ACHN (cell line): ENCODE measurements at regions not wholly inside any gene's neighbourhood (a gene's known extent, or its start where the extent isn't known, plus 50 kb on each side); places are given as distances from the start of the nearest gene placed in this dataset.

ENCODE experiments used
- DNase-seq: peaks from one replicate; pipeline ENCODE4 v3.0.0-alpha.2; 2015
- in situ Hi-C: cut with HindIII; loops from 2 replicates; pipeline ENCODE4 v1.10.0; 2017; ENCODE audit warnings: low sequenced_read_pairs, low pct_ligation_motif_present, low pct_unique_long_range_greater_than_20kb

DNA sequence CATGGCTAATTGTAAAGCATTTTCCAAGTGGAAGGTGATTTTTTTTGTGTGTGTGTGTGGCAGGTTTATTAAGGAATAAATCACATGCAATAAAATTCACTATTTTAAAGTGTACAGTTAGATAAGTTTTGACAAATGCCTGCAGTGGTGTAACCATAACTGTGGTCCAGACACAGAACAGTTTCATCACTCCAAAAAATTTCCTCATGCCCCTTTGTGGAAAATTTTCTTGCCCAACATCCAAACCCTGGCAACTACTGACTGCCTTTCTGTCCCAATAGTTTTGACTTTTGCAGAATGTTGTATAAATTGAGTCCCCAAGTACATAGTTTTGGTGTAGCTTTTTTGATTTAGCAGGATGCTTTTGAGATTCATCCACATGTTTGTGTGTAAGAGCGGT, 135.1 kb upstream of the KLHL25 start:
- in situ Hi-C loops, result no loop called here
- no peak for DNase-seq

DNA sequence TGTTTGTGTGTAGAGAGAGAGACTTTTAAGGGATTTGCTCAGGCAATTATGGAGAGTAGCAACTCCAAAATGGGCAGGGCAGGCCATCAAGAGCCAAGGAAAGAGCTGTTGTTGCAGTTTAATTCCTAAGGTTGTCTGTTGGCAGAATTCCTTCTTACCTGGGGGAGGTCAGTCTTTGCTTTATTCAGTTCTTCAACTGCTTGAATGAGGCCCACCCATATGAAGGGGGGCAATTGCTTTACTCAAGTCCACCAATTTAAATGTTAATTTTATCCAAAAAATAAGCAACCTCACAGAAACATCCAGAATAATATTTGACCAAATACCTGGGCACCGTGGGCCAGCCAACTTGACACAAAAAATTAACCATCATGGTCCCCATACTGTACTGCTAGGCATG, 137.7 kb upstream of the KLHL25 start:
- DNase-seq, result no peak
- in situ Hi-C loops, result no loop called here

DNA sequence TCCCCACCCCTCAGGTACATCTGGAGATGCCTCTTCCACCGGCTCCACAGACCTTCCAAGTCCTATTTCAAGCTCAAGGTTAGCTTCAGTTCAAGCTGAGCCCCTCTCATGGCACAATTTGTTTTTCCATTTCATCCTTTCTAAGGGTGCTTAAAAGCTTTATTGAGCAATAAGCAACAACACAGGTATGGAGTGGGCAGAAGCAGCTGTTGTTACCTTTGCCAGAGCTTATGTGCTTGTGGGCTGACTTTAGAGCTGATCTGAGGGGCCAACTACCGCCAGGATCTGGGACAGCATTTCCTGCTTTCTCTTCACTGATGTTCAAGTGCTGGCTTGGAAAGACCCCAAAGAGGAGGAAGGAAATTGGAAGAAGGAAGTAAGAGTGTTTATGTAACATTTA, 140.0 kb upstream of the KLHL25 start:
- no peak for DNase-seq
- in situ Hi-C loops, result no loop called here

DNA sequence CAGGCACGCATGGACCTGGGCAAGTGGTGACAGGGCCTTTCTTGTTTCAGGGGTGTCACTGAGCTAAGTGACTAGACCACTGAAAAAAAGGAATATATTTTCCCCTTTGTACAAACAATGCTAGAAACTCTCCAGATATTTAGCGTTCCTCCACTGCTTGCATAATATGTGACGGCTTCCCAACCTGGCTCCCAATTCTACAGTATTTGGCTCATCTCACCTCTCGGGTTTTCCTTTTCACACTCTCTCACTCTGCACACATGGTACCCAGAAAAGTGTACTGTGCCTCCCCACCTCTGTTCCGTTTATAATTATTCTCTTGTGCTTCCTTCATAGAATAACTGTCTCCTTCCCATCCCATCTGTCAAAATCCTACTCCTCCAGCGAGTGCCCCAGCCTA, 140.5 kb upstream of the KLHL25 start:
- DNase-seq, result no peak
- in situ Hi-C loops, result no loop called here

DNA sequence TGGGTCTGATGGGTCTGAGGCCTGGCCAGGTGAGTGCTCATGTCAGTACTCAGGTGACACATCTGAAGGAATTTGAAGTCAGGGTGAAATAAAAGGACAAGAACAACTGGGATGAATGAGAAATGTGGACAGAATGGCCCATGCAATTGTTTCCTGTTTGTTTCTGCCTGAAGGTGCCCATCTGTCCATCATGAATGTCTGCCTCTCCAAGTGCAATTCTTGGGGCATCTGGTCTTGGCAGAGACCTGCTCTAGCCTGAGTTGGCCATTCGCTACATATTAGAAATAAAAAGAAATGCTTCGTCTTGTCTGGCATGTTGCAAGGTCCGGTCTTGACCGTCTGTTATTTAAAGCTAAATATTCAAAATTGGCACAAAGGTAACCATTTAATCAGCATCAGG, 142.0 kb upstream of the AGBL1 start:
- DNase-seq, result no peak
- in situ Hi-C loops, result no loop called here

DNA sequence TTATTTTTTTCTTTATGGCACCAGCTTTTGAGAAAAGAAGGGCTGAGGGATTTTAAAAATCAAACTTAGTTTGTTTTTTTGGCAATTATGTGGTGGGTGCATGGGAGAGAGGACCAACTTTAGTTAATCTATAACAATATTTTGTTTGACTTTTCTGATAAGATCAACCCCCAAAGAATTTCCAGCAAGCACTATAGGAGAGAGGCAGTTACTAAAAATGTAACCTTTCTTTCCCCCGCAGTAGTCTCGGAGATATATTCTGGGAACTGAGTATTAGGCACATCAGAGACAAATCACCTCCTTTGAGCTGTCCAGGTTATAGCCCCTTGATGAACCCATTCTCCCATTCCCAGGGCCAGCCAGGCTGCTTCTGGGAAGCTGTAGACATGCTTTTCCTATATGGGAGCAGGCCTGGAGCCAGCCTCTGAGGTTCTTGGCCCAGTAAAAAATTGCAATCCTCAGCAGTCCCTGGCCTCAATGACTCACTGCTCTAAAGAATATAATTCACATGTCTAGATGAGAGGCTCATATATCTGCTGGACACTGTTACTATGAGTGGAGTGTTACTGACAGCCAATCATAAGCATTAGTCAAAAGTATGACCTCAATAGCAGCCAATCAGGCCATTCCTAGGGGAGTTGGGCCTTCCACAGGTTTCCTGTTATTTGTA, 138.3 kb upstream of the AGBL1 start:
- no peak for DNase-seq
- in situ Hi-C loops, result no loop called here

DNA sequence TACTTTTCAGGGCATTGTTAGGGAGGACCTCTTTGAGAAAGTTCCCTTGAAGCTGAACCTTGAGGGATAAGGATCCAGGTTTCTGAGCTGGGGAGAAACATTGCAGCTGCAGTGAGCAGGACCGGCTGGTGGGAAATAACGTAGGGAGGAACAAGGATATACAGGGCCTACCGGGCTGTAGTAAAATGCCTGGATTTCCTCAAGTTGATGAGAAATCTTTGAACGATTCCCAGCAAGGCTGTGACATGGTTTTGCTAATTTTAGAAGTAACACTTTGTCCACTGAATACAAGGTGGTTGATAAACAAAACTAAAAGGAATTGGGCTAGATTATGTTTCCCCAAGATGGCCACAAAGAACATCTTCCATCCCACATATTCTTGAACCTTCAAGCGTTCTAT, 137.0 kb upstream of the AGBL1 start:
- in situ Hi-C loops, result no loop called here
- DNase-seq, result no peak

DNA sequence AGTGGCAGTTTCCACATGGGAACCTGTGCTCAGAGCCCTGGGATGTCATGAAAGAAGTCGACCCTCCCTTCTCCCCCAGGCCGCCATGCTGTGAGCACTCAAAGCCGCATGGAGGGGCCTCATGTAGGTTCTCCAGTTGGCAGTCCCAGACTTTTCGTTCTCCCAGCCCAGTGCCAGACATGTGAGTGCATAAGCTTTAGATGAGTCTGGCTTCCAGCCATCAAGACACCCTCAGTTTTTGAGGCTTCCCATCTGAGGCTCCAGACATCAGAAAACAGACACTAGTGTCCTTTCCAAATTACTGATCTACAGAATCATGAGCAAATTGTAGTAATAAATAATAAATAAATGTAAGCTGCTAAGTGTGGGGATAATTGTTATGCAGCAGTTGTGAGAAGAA, 136.5 kb upstream of the AGBL1 start:
- DNase-seq, result no peak
- in situ Hi-C loops, result no loop called here

DNA sequence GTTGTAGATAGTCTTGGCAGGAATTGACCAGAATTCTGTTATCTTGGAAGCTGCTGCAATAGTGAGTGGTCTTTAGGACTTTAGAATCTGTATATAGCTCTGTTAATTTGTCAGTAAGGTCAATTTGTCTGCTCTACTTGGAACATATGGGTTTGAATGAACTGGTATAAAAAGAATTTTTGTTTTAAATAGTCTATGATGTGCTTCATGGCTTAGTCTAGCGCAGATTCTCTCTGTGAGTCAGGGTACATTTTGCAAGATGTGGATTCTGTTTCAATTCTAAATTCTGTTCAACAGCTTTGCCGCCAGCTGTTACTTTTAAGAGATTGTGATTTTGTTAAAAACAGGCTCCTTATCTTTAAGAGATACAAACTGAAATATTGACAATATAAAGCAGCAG, 135.9 kb upstream of the AGBL1 start:
- no peak for DNase-seq
- in situ Hi-C loops, result no loop called here

DNA sequence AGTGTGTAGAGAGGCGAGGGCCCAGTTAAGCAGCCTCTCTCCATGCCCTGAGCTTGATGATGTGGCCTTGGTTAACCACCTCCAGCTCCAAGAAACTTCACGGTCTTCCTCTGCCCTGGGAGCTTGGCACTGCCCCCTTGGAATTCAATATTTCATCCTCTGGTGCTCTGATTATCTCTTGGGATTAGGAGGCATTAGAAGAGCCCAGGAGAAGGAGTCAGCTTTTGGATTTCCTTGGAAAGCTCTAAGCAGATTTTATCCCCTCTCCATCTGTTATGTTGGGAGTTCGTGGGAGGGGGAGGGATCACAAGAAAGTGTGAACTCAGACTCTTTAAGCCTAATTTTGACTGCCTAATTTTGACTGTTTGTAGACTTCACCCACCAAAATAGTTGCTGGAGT, 132.7 kb upstream of the AGBL1 start:
- no peak for DNase-seq

DNA sequence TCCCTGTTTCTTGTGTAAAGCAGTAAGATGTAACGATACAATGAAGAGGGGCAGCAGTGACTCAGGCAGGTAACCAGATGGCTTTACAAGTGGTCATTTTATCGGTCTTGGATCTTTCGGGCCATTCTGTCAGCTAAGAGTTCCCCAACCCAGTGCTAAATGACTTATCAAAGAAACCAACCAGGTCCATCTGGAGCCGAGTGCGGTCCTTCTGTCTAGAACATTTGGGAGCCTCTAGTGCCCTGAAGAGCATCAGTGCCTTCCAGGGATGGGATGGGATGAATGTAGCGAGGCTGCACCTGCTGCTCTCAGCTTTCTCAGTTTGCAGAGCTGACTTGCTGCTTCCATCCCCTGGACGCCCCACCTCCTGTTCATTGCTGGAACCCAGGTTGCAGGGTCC, 131.7 kb upstream of the AGBL1 start:
- in situ Hi-C loops, result no loop called here

More for the DNA sequence above, 132.7 kb upstream of the AGBL1 start:
- in situ Hi-C loops, result no loop called here

DNA sequence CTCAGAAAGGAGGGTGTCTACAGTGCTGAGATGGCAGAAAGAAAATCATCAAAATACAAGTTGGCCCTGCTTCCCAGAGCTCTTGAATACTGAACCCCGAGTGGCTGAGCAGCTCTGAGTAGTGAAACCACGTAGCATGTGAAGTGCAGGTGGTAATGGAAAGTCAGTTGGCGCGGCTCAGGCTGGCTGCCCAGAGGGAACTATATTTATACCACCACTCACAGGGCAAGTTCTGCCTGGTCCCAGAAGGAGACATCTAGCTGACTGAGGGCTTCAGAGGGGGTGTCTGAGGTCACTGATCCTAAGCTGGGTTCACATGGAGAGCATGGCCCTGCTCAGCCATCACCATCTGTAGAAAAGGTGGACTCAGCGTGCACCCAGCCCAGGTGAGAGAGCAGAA, 129.6 kb upstream of the AGBL1 start:
- in situ Hi-C loops, result no loop called here

More for the DNA sequence above, 131.7 kb upstream of the AGBL1 start:
- DNase-seq, result no peak

DNA sequence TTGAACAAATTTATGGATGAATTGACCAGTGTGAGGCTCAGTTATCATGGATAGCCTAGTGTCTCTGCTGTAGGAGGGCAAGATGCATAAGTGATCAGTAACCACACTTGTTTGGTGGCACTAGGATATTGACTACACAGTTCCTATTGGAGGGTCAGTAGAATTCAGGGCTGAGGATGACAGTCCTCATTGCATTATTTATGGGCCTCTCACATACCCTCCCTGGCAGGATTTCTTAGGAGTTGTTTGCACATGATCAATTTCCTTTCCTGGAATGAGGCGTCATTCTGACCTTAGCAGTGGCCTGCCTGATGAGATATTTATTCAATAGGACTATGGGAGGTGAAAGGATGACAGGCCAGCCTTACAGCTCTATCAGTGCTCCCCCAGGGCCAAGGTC, 125.1 kb upstream of the AGBL1 start:
- no peak for DNase-seq
- in situ Hi-C loops, result no loop called here

More for the DNA sequence above, 129.6 kb upstream of the AGBL1 start:
- DNase-seq, result no peak

DNA sequence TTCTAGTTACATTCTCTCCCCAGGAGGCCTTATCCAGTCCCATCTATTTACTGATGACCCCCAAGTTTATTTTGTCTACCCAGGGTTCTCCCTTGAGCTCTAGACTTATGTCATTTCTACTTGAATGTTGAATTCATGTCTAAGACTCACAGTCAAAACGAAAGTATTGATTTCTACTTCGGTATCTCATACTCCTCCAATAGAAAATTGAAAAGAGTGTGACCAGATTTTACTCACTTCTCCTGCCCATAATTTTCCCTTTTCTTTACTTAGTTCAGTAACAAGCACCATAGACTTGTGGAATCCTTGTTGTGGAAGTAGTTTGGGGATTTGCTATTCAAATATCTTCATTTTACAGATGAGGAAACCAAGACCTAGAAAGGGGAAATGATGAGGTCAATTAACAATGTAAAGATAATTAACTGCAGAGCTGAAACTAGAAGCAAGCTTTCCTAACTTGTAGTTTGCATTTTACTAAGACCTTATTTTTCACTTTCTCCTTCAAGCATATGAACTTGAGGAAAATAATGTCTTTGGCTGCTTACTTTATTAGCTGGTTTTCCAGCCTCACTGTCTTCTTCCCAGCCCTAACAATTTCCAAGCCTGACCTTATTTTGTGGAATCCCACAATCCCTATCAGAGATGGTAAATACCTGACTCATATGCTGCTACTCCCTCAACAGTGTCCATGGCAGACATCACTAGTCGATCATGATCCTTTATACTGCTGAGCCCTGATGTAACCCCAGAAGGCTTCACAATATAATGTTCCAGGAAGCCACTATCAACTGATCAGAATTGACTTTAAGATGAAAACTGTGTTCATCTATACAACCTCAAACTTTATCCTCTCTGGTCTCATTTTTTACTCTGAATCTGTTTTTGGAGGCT, 123.9 kb upstream of the AGBL1 start:
- in situ Hi-C loops, result no loop called here
- no peak for DNase-seq

DNA sequence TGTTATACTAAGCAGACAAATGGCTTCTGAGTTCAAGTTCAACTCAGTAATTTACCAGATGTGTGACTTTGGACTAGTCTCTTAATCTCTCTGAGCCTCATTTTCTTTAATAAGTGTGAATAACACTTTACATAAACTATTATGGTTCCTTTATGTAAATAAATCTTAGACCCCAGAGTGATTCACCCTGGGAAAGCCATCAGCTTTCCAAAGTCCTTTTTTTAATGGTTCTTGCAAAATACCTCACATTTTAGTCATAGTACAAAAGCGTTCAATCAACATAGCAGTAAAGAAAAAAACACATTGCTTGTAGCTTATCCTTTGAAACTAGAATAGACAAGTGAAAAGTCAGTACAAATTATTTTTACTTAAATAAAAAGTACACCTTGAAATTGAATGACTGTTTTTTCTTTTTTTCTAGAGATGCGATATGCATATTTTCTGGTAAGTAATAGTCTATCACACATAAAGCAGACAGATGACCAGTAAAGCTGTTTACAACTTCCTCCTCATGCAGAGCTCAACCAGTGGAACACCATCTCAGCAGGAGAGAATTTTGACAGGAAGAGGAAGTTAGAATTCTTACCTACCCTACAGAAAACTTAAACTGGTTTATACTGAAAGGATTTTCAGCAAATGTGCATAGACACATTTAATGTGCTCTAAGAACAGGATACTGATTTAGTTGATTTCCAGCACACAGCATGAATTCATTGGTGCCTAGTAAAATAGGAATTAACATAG, 123.0 kb upstream of the AGBL1 start:
- DNase-seq, result no peak
- in situ Hi-C loops, result no loop called here

DNA sequence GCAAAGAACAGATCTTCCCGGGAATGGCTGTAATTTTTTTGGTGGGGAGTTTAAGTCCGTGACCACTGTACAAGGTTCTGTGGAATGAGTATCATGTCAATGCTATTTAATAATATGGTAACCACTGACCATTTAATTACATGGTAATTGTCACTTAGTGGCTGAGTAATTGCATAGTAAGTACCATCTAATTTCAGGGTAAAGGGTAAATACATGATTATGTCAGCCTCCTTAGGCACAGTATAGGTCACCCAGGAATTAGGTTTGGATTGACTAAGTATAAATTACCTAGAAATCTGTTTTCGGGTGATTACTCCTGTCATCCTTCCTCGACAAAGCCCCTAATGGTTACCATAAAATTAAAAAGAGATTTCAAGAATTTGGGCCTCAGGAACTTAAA, 120.1 kb upstream of the AGBL1 start:
- no peak for DNase-seq
- in situ Hi-C loops, result no loop called here

DNA sequence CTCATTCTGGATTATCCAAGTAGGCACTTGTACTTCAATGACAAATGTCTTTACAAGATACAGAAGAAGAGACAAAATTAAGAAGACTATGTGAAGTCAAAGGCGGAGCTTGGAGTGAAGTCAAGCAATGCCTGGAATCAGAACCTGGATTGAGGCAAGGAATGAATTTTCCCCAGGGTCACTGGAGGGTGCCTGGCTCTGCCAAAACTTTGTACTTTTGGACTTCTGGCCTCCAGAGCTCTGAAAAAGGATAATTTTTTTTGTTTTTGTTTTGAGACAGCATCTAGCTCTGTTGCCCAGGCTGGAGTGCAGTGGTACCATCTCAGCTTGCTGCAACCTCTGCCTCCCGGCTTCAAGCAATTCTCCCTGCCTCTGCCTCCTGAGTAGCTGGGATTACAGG, 119.3 kb upstream of the AGBL1 start:
- DNase-seq, result no peak
- in situ Hi-C loops, result no loop called here

DNA sequence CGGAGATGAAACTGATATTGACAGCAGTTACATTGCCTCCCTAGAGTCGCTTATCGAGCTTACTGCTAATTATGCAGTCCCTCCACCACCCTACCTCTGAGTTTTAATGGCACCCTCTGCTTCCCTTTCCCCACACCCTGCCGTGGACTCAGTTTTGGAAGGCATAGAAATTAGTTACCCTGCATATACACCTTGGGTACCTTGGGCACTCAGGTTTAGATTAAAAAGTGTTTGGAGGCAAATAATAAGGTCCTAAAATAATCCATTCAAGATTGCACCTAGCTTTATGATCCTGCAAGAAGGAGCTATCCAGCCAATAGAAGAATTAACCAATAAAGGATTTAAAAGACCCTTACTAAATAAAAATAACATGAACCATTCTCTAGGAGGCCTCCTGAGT, 117.8 kb upstream of the AGBL1 start:
- in situ Hi-C loops, result no loop called here
- no peak for DNase-seq

DNA sequence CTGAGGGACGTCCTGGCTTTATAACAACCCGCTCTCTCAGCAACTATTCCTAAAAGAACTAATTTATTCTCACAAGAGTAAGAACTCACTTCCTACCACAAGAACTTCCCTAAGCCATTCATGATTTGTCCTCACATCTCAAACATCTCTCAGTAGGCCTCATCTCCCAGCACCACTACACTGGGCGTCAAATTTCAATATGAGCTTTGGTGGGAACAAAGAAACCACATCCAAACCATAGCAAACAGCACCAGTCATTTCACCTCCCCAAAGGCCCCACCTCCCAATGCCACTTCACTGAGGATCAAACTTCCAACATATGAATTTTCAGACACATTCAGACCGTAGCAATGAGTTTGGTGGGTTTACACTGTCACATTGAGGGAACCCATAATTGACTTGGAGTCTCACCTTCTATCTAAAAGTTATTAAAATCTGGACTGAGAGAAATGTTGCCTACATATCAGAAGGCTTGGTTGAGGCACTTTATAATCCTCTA, 116.4 kb upstream of the AGBL1 start:
- in situ Hi-C loops, result no loop called here
- no peak for DNase-seq
